ENCODE measurements at regions not wholly inside any gene's neighbourhood (a gene's known extent, or its start where the extent isn't known, plus 50 kb on each side); places are given as distances from the start of the nearest gene placed in this dataset.
A peak's percentile ranks its signal among the peaks of the same experiment; 100 is the strongest.

DNA sequence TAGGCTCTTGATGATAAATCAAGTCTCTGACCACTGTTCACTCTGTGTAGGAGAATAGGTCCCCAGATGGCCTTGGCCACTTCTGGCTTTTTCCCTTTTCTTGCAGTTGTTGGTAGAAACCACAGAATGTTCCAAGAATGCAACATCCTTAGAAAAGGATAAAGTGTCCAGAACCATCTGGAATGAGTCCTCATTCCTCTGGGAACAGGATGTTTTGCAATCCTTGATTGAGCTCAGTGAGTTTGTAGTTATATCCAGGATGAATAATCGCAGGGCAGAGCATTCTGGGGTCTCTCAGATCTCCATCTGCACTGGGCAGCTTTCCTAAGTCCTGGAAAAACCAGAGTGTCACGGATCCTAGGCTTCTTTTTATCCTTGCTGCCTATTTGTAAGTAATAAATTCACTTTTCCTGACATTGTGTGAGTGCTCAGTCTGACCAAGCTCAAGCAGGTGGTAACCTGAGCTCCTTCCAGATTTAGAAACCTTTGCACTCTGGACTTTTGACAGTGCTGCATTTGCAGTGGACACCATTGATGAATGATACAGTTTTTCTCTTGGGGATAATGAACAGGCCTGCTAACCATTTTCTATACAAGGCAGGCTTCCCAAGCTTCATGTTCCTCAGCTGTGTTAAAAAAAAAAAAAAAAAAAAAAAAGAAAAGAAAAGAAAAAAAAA, 1028.6 kb downstream of the OTOL1 start:
- Histone ChIP-seq H3K4me3 (ENCODE audit: low read depth, low read length) (no peak overlapping the region), H3K27me3 (ENCODE audit: control insufficient read depth, insufficient read depth, low read length) (no peaks in the 10 kb centered on the region), H3K9me3 (ENCODE audit: control insufficient read depth, insufficient read depth, low read length) (no peaks in the 10 kb centered on the region), H3K27ac (ENCODE audit: low read depth, low read length) (peak overlapping the region; percentile 63)
- POLR2A ChIA-PET = interaction anchor here (0.6 to 0.9 kb wide), 2 partner anchors 18 to 104 kb away, joined by 3 to 6 read pairs; no protein-coding TSS in a partner anchor
- DNase-seq (ENCODE audit: low read depth, low spot score) = peak; percentile 70
- CTCF ChIA-PET = no interaction called here
- TF ChIP-seq, protein P1, sequence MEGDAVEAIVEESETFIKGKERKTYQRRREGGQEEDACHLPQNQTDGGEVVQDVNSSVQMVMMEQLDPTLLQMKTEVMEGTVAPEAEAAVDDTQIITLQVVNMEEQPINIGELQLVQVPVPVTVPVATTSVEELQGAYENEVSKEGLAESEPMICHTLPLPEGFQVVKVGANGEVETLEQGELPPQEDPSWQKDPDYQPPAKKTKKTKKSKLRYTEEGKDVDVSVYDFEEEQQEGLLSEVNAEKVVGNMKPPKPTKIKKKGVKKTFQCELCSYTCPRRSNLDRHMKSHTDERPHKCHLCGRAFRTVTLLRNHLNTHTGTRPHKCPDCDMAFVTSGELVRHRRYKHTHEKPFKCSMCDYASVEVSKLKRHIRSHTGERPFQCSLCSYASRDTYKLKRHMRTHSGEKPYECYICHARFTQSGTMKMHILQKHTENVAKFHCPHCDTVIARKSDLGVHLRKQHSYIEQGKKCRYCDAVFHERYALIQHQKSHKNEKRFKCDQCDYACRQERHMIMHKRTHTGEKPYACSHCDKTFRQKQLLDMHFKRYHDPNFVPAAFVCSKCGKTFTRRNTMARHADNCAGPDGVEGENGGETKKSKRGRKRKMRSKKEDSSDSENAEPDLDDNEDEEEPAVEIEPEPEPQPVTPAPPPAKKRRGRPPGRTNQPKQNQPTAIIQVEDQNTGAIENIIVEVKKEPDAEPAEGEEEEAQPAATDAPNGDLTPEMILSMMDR (IDR thresholded peaks at IDR 0.05; ENCODE audit: low read depth, low read length) = no peak

DNA sequence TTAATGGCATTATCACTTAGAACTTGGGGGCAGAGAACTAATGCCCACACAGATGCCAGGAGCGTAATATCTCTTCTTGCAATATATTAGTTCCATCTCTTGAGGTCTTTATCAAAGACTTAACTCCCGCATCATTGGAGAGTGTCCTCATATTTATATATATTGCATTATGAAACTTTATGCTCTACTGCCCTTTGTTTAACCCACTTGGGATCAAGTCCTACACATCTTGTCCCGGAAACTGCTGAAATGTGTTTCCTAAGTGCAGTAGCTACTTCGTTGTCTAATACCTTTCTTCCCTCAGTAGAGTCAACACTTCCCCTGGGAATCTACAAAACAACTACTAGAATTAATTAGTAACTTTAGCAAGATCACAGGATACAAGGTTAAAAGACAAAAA, 1029.2 kb downstream of the OTOL1 start:
- H3K9me3 ChIP-seq (ENCODE audit: control insufficient read depth, insufficient read depth, low read length) = no peaks in the 10 kb centered on the region
- DNase-seq (ENCODE audit: low read depth, low spot score) = no peak
- ChIA-PET CTCF (no interaction called here), POLR2A (no interaction called here)
- no peak overlapping the region for H3K4me3 ChIP-seq (ENCODE audit: low read depth, low read length)
- H3K27ac ChIP-seq (ENCODE audit: low read depth, low read length) = no peak overlapping the region
- TF ChIP-seq, protein P1 (IDR thresholded peaks at IDR 0.05; ENCODE audit: low read depth, low read length) = no peak
- no peaks in the 10 kb centered on the region for H3K27me3 ChIP-seq (ENCODE audit: control insufficient read depth, insufficient read depth, low read length)

DNA sequence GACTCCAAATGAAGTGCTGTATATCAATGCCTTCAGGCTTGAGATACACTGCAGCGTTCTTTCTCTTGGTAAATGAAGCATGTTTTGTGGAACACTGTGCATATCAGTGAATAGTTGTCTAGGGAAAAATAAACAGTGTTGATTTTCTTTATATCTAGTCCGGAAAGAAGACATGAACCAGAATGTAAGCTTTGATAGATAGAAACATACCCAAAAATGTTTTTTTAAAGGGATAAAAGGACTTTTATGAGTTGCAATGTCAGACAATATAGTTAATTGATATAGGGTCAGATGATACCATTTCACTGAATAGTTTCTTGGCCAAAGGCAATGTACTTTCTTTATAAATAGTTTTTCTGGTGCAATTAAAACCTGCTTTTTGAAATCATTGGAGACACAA, 1037.8 kb downstream of the OTOL1 start:
- no peaks in the 10 kb centered on the region for H3K9me3 ChIP-seq (ENCODE audit: control insufficient read depth, insufficient read depth, low read length)
- ChIA-PET POLR2A (no interaction called here), CTCF (no interaction called here)

DNA sequence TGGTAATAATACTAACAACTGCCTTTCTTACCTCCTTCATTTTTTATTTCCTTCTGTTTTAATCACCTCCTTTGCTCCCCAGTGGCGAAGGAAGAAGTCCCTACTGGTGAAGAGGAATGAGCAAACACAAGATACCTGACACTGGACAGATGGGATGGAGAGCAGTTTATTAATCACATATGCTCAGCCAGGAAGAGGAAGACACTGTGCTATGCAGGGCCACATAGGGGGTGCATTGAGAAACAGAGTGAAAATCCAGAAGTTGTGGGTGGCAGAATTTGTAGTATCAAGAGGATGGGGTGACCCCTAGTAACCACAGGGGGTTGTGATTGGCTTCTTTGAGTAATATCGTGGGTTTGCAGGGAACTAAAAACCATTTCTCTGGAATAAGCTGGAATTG, 1041.9 kb downstream of the OTOL1 start:
- Histone ChIP-seq H3K9me3 (ENCODE audit: control insufficient read depth, insufficient read depth, low read length) (no peaks in the 10 kb centered on the region), H3K4me3 (ENCODE audit: low read depth, low read length) (no peak overlapping the region), H3K27me3 (ENCODE audit: control insufficient read depth, insufficient read depth, low read length) (no peaks in the 10 kb centered on the region), H3K27ac (ENCODE audit: low read depth, low read length) (no peak overlapping the region)
- TF ChIP-seq, protein P1 (IDR thresholded peaks at IDR 0.05; ENCODE audit: low read depth, low read length) = no peak
- ChIA-PET POLR2A (no interaction called here), CTCF (no interaction called here)
- no peak for DNase-seq (ENCODE audit: low read depth, low spot score)

More for the DNA sequence above, 1037.8 kb downstream of the OTOL1 start:
- Histone ChIP-seq H3K27me3 (ENCODE audit: control insufficient read depth, insufficient read depth, low read length) (no peaks in the 10 kb centered on the region), H3K4me3 (ENCODE audit: low read depth, low read length) (no peak overlapping the region), H3K27ac (ENCODE audit: low read depth, low read length) (no peak overlapping the region)
- TF ChIP-seq, protein P1 (IDR thresholded peaks at IDR 0.05; ENCODE audit: low read depth, low read length) = no peak
- DNase-seq (ENCODE audit: low read depth, low spot score) = no peak

DNA sequence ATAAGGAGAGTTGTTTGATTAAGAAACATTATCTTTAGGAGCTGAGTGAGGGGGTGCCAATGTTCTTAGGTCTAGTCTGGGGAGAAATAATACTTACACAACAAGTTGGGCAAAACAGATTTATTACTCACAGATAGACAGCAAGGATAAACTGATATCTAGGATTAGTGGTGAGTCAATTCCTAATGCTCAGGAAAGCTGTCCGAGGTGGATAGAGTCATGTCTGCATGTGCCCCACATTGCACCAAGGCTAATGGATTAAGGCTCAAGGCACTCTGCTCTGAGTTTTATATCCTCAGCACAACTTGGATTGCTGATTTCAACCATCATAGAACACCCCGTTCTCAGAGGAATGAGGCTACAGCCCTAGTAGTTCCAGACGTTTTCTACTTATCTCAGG, 1042.3 kb downstream of the OTOL1 start:
- CTCF ChIA-PET = no interaction called here

More for the DNA sequence above, 1042.3 kb downstream of the OTOL1 start:
- H3K9me3 ChIP-seq (ENCODE audit: control insufficient read depth, insufficient read depth, low read length) = no peaks in the 10 kb centered on the region
- no peak for DNase-seq (ENCODE audit: low read depth, low spot score)
- TF ChIP-seq, protein P1 (IDR thresholded peaks at IDR 0.05; ENCODE audit: low read depth, low read length) = no peak
- POLR2A ChIA-PET = no interaction called here
- H3K27ac ChIP-seq (ENCODE audit: low read depth, low read length) = no peak overlapping the region
- H3K27me3 ChIP-seq (ENCODE audit: control insufficient read depth, insufficient read depth, low read length) = no peaks in the 10 kb centered on the region
- H3K4me3 ChIP-seq (ENCODE audit: low read depth, low read length) = no peak overlapping the region
